ENCODE measurements at regions not wholly inside any gene's neighbourhood (a gene's known extent, or its start where the extent isn't known, plus 50 kb on each side); places are given as distances from the start of the nearest gene placed in this dataset.

GRCh38 chr4:179747218-179747910 is 2305.1 kb upstream of the AGA start:
- CTCF ChIA-PET = no interaction called here
- no peaks in the 10 kb centered on the region for H3K9me2 ChIP-seq (ENCODE audit: insufficient read depth)
- BruUV-seq (replicated peaks) = no TSS peak
- POLR2A ChIA-PET = no interaction called here
- no peak overlapping the region for H3K4me3 ChIP-seq (replicated peaks in 1 of 2; ENCODE audit: low read depth in 1 of 2, low read length in 2 of 2)
- H3K9ac ChIP-seq (ENCODE audit: low read length) = no peak overlapping the region
- no peak overlapping the region for H3K4me2 ChIP-seq (ENCODE audit: low read length)
- H3K9me3 ChIP-seq (ENCODE audit: control insufficient read depth in 1 of 2, insufficient read depth in 1 of 2, low read depth in 1 of 2, low read length in 2 of 2) = no peaks in the 10 kb centered on the region
- H3K79me2 ChIP-seq (ENCODE audit: insufficient read depth, low read length) = no peaks in the 10 kb centered on the region
- H3K36me3 ChIP-seq (ENCODE audit: control insufficient read depth in 1 of 2, insufficient read depth in 2 of 2, low read length in 2 of 2) = no peaks in the 10 kb centered on the region
- H3K27ac ChIP-seq (ENCODE audit: low read depth, low read length) = no peak overlapping the region
- no peaks in the 10 kb centered on the region for H4K20me1 ChIP-seq (ENCODE audit: insufficient read depth)
- DNase-seq (ENCODE audit: low read depth, low spot score) (no peak), ATAC-seq (no peak)
- H3K4me1 ChIP-seq (ENCODE audit: control insufficient read depth in 1 of 2, insufficient read depth in 2 of 2, low read length in 2 of 2) = no peaks in the 10 kb centered on the region
- RAD21 ChIA-PET (ENCODE audit: low non-redundant PET in 1 of 2, low total read pairs in 2 of 2, uncharacterized antibody in 2 of 2, unreplicated experiment in 2 of 2) = no interaction called here
- intact Hi-C loops (cut with micrococcal nuclease) = no loop called here
- TF ChIP-seq CBX3 (IDR thresholded peaks at IDR 0.05; ENCODE audit: low read depth) (no peak), TCF7L2 (IDR thresholded peaks at IDR 0.05; ENCODE audit: borderline replicate concordance, extremely low read depth, insufficient read depth, insufficient read length) (no peak), CEBPB (IDR thresholded peaks at IDR 0.05; ENCODE audit: low read depth) (no peak), POLR2A (IDR thresholded peaks at IDR 0.05; ENCODE audit: borderline replicate concordance, extremely low read depth, insufficient read depth, insufficient read length) (no peak), FOSL1 (IDR thresholded peaks at IDR 0.05; ENCODE audit: low read depth) (no peak), CTCF (IDR thresholded peaks at IDR 0.05 in 2 of 3, conservative IDR thresholded peaks at IDR 0.05 in 1 of 3; ENCODE audit: borderline replicate concordance in 1 of 3, insufficient read depth in 1 of 3, low read depth in 2 of 3, low read length in 2 of 3) (no peak), REST (IDR thresholded peaks at IDR 0.05; ENCODE audit: low read depth) (no peak), EGR1 (IDR thresholded peaks at IDR 0.05; ENCODE audit: low read depth) (no peak), ZFX (IDR thresholded peaks at IDR 0.05) (no peak), SP1 (IDR thresholded peaks at IDR 0.05; ENCODE audit: low read depth) (no peak), YY1 (IDR thresholded peaks at IDR 0.05; ENCODE audit: extremely low read depth, insufficient replicate concordance, low read depth, low read length) (no peak), JUND (IDR thresholded peaks at IDR 0.05) (no peak), ELF1 (IDR thresholded peaks at IDR 0.05; ENCODE audit: borderline replicate concordance, low read depth) (no peak), RAD21 (IDR thresholded peaks at IDR 0.05; ENCODE audit: low read depth) (no peak), SRF (IDR thresholded peaks at IDR 0.05; ENCODE audit: low read depth) (no peak), EZH2 (IDR thresholded peaks at IDR 0.05) (no peak)
- TF ChIP-seq, protein P1, sequence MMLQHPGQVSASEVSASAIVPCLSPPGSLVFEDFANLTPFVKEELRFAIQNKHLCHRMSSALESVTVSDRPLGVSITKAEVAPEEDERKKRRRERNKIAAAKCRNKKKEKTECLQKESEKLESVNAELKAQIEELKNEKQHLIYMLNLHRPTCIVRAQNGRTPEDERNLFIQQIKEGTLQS (IDR thresholded peaks at IDR 0.05) = no peak
- TF ChIP-seq, protein P2, sequence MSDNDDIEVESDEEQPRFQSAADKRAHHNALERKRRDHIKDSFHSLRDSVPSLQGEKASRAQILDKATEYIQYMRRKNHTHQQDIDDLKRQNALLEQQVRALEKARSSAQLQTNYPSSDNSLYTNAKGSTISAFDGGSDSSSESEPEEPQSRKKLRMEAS (IDR thresholded peaks at IDR 0.05) = no peak
- H2AFZ ChIP-seq (ENCODE audit: low read depth, low read length, poor library complexity, severe bottlenecking) = no peak overlapping the region
- H3K27me3 ChIP-seq (ENCODE audit: insufficient read depth, low read length) = no peaks in the 10 kb centered on the region

Data from HCT116 (cell line).